Mammary epithelial cell (primary cell): ENCODE measurements at regions not wholly inside any gene's neighbourhood (a gene's known extent, or its start where the extent isn't known, plus 50 kb on each side); places are given as distances from the start of the nearest gene placed in this dataset.

ENCODE experiments used
- CTCF ChIP-seq, 2 donors: IDR thresholded peaks in 1 of 2; conservative IDR thresholded peaks in 1 of 2; 2 replicates each; pipeline ENCODE4 v1.5.1; 2011 to 2012; ENCODE audit warnings: inconsistent platforms in 2 of 2, low read length in 2 of 2, mild to moderate bottlenecking in 2 of 2, control low read depth in 1 of 2, low read depth in 1 of 2; ENCODE audit not compliant: insufficient read depth in 1 of 2; ENCODE audit errors: extremely low read depth in 1 of 2
- EZH2 ChIP-seq: IDR thresholded peaks from 2 replicates; pipeline ENCODE4 v1.6.1; 2012; ENCODE audit warnings: low read length, inconsistent platforms, borderline replicate concordance

GRCh38 chr17:54221499-54221898 lies 398.8 kb downstream of the KIF2B start:
- TF ChIP-seq CTCF (conservative IDR thresholded peaks at IDR 0.05 in 1 of 2, IDR thresholded peaks at IDR 0.05 in 1 of 2; ENCODE audit: extremely low read depth in 1 of 2, insufficient read depth in 1 of 2, low read depth in 1 of 2, low read length in 2 of 2) (no peak), EZH2 (no peak)
